ENCODE measurements at regions not wholly inside any gene's neighbourhood (a gene's known extent, or its start where the extent isn't known, plus 50 kb on each side); places are given as distances from the start of the nearest gene placed in this dataset.

GRCh38 chr18:39318008-39318407, 1752.4 kb upstream of the CELF4 start:
- TF ChIP-seq CTCF (IDR thresholded peaks at IDR 0.05; ENCODE audit: low read depth, low read length, missing input control) = no peak
- no peak for TF ChIP-seq HNF4A (conservative IDR thresholded peaks at IDR 0.05)
- no peak for TF ChIP-seq RAD21 (IDR thresholded peaks at IDR 0.05)
- TF ChIP-seq ZBTB33 (IDR thresholded peaks at IDR 0.05) = no peak
- TF ChIP-seq ATF3 (IDR thresholded peaks at IDR 0.05) = no peak
- no peak for TF ChIP-seq JUND (IDR thresholded peaks at IDR 0.05)
- TF ChIP-seq RXRA (IDR thresholded peaks at IDR 0.05) = no peak
- TF ChIP-seq GABPA (IDR thresholded peaks at IDR 0.05 in 1 of 2, conservative IDR thresholded peaks at IDR 0.05 in 1 of 2) = no peak
- no peak for TF ChIP-seq FOXA1 (IDR thresholded peaks at IDR 0.05)
- TF ChIP-seq TAF1 (conservative IDR thresholded peaks at IDR 0.05) = no peak
- no peak for TF ChIP-seq MAX (IDR thresholded peaks at IDR 0.05)
- no peak for TF ChIP-seq YY1 (IDR thresholded peaks at IDR 0.05)
- TF ChIP-seq, protein P1, sequence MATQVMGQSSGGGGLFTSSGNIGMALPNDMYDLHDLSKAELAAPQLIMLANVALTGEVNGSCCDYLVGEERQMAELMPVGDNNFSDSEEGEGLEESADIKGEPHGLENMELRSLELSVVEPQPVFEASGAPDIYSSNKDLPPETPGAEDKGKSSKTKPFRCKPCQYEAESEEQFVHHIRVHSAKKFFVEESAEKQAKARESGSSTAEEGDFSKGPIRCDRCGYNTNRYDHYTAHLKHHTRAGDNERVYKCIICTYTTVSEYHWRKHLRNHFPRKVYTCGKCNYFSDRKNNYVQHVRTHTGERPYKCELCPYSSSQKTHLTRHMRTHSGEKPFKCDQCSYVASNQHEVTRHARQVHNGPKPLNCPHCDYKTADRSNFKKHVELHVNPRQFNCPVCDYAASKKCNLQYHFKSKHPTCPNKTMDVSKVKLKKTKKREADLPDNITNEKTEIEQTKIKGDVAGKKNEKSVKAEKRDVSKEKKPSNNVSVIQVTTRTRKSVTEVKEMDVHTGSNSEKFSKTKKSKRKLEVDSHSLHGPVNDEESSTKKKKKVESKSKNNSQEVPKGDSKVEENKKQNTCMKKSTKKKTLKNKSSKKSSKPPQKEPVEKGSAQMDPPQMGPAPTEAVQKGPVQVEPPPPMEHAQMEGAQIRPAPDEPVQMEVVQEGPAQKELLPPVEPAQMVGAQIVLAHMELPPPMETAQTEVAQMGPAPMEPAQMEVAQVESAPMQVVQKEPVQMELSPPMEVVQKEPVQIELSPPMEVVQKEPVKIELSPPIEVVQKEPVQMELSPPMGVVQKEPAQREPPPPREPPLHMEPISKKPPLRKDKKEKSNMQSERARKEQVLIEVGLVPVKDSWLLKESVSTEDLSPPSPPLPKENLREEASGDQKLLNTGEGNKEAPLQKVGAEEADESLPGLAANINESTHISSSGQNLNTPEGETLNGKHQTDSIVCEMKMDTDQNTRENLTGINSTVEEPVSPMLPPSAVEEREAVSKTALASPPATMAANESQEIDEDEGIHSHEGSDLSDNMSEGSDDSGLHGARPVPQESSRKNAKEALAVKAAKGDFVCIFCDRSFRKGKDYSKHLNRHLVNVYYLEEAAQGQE (IDR thresholded peaks at IDR 0.05) = no peak
- no peak for TF ChIP-seq HNF4G (IDR thresholded peaks at IDR 0.05)

All from liver (tissue), 3 donors.